22Rv1 (cell line): ENCODE measurements at regions not wholly inside any gene's neighbourhood (a gene's known extent, or its start where the extent isn't known, plus 50 kb on each side); places are given as distances from the start of the nearest gene placed in this dataset.

ENCODE experiments used
- H3K27ac ChIP-seq: fragments of 450-650 bp; 2 replicates; pipeline ENCODE4 v1.5.1; 2017
- CTCF ChIP-seq: fragments of 450-650 bp; IDR thresholded peaks from 2 replicates; pipeline ENCODE4 v1.5.1; 2017; ENCODE audit warnings: mild to moderate bottlenecking
- ZFX ChIP-seq: fragments of 450-650 bp; IDR thresholded peaks from 2 replicates; pipeline ENCODE4 v1.6.1; 2017; ENCODE audit warnings: antibody characterized with exemption, borderline replicate concordance

DNA sequence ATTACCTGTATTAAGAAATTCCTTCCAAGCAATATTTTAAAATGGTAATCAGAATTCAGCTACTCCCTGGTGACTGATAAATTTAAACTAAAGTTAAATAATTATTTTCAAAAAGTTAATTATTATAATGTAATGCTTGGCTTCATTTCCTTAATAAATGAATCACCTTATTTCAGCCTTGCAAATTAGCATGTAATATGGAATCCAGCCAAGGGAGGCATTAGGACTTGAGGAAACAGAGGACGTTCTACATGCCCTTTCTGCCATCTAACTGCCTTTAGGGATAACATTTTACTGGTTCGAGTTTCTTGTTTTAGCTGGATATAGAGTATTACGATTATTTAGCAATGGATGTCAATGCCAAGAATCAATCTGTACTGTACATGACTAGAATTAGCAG, 636.3 kb downstream of the TSN start:
- TF ChIP-seq CTCF: no peak
- no peak for TF ChIP-seq ZFX
- no peak overlapping the region for H3K27ac ChIP-seq

GRCh38 chr2:122395687-122396086, 640.2 kb downstream of the TSN start:
- TF ChIP-seq CTCF: no peak
- no peak overlapping the region for H3K27ac ChIP-seq

DNA sequence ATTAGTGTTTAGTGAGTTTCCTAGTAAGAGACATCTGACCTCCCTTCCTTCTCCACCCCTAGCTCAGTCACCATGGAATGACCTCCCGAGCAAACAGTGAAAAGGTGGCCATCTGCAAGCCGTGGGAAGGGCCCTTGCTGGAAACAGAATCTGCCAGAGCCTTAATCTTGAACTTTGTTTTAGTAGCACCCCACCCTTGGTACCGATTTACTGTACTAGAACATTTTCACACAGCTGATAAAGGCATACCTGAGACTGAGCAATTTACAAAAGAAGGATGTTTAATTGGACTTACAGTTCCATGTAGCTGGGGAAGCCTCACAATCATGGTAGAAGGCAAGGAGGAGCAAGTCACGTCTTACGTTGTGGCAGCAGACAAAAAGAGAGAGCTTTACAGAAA, 655.8 kb downstream of the TSN start:
- no peak for TF ChIP-seq ZFX
- H3K27ac ChIP-seq: no peak overlapping the region

DNA sequence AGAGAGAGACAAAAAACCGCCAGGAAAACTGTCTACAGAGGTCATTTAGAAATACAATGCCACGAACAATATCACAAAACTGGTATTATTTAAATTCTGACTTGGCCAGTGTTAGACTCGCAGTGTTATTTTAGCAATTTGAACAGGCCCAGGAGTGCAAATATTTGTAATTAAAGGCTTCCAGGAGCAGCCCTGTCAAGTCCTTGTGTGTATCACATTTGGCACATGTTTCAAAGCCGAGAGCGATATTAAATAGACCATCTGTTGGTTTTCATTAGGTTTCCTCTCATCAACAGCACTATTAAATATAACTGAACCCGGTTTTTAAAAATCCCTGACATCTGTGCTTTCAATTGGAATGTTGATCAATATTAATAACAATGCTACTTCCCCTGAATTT, 656.9 kb downstream of the TSN start:
- H3K27ac ChIP-seq: no peak overlapping the region
- TF ChIP-seq ZFX: no peak
- no peak for TF ChIP-seq CTCF

DNA sequence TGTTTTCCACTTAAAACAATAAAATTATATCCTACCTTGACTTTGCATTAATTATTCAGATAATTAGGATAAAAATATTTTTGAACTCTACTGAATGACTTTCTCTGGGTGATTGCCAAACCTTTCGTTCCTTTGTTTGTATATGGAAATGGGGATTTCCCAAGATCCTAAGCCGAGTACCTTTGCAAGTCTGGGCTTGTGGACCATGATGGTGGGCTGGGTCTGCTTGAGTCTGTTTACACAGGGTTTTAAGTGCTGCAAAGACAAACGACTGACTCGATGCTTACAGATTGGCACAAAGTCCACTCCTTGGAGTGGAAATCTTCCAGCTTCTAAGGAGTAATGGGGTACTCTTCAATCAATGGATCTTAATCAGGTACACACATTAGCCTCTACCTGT, 659.5 kb downstream of the TSN start:
- no peak overlapping the region for H3K27ac ChIP-seq
- TF ChIP-seq ZFX (no peak), CTCF (no peak)

GRCh38 chr2:122417114-122417513, 661.7 kb downstream of the TSN start:
- H3K27ac ChIP-seq: no peak overlapping the region
- no peak for TF ChIP-seq CTCF
- no peak for TF ChIP-seq ZFX

DNA sequence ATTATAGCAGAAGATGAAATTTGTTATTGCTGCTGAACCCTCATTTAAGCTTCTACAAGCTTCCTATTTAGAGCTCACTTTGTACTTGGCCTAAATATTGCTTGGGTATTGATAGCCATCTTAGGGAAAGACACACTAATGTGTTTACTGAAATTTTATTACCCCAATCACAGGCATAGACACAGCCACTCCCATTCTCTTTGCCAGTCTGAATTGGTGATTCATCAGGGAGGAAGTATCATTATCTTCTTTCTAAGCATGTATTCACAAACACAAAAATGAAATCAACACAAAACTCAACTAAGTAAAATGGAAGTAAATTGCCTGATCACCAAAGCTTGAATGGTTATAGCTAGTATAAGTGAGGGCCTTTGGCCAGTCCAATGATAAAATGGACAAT, 666.3 kb downstream of the TSN start:
- no peak overlapping the region for H3K27ac ChIP-seq
- TF ChIP-seq CTCF (no peak), ZFX (no peak)

DNA sequence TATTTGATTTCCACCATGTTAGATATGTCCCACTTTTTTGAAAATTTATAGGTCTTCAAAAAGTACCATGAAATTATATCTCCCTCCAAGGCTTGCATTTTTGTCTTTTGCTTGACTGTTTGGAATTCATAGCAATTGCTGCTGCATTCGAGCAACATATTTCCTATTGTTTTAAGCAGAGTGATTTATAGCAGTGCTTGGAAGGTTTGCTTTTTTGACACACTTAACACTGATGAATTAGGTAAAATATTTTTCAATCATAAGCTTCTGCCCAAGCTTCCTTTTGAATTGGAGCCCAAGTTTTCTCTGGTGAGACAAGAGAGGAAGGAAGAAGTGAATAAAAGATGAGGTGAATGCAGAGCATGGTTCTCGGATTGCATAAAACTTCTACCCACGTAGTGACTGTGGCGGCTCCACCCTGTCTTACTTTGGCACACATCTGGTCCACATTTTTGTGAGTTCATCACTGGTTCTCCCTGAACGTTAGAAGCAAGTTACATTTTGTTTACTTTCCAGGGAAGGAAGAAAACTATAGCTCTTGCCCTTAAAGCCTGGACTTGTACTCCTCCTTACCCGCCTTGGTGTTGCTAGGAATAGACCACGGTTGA, 667.0 kb downstream of the TSN start:
- no peak overlapping the region for H3K27ac ChIP-seq
- TF ChIP-seq CTCF (no peak), ZFX (no peak)
